ENCODE measurements at regions not wholly inside any gene's neighbourhood (a gene's known extent, or its start where the extent isn't known, plus 50 kb on each side); places are given as distances from the start of the nearest gene placed in this dataset.

DNA sequence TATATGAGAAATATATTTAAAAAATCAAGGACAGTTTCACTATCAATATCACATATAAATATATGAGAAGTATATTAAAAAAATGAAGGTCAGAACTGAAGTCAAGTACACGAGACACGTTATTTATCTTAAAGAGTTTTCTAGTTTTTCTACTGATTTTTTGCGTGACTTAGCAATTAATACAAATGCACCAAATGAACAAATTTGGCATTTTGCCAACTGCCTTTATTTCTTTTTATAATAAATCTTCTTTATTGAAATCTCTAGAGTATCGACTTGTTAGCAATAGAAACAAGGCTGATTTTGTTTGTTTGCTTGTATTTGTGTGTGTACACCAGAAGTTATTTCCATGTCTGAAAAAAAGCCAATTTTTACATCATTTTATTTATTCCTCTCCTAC is 1684.7 kb upstream of the RAG2 start:
- TF ChIP-seq EZH2 (IDR thresholded peaks at IDR 0.05; ENCODE audit: insufficient read depth, poor library complexity, severe bottlenecking) (no peak), EZH2phosphoT487 (IDR thresholded peaks at IDR 0.05; ENCODE audit: insufficient read depth, low read depth) (no peak)

Measured in GM23248 (cell line).